ENCODE measurements at regions not wholly inside any gene's neighbourhood (a gene's known extent, or its start where the extent isn't known, plus 50 kb on each side); places are given as distances from the start of the nearest gene placed in this dataset.

GRCh38 chr5:96329886-96330529 lies 103.0 kb downstream of the PCSK1 start:
- TF ChIP-seq CTCF (tag by site-specific recombination; IDR thresholded peaks at IDR 0.05) (no peak), TCF7L2 (IDR thresholded peaks at IDR 0.05; ENCODE audit: borderline replicate concordance, low read depth, low read length) (no peak), ZNF26 (tag by site-specific recombination; IDR thresholded peaks at IDR 0.05) (no peak), ZNF211 (tag by site-specific recombination; IDR thresholded peaks at IDR 0.05; ENCODE audit: low read depth) (no peak), ZNF707 (tag by site-specific recombination; IDR thresholded peaks at IDR 0.05) (no peak), PBX3 (CRISPR knock-in tag; IDR thresholded peaks at IDR 0.05) (no peak), REST (tag by site-specific recombination; IDR thresholded peaks at IDR 0.05) (no peak), ZNF510 (tag by site-specific recombination; IDR thresholded peaks at IDR 0.05; ENCODE audit: insufficient replicate concordance) (no peak), MEIS1 (CRISPR knock-in tag; IDR thresholded peaks at IDR 0.05; ENCODE audit: borderline replicate concordance) (no peak), BCL11A (tag by site-specific recombination; IDR thresholded peaks at IDR 0.05; ENCODE audit: low read depth) (no peak), KLF9 (tag by site-specific recombination; IDR thresholded peaks at IDR 0.05; ENCODE audit: low read depth) (no peak), ZNF76 (tag by site-specific recombination; IDR thresholded peaks at IDR 0.05; ENCODE audit: borderline replicate concordance, low read depth) (no peak), YY1 (tag by site-specific recombination; IDR thresholded peaks at IDR 0.05) (no peak)
